GM19452 (cell line): ENCODE measurements at regions not wholly inside any gene's neighbourhood (a gene's known extent, or its start where the extent isn't known, plus 50 kb on each side); places are given as distances from the start of the nearest gene placed in this dataset.
A peak's percentile ranks its signal among the peaks of the same experiment; 100 is the strongest.
"Not testable (repeated sequence)": the region's sequence is repeated elsewhere in the genome, so short reads cannot be mapped to it uniquely, and the experiment has no call there.

ENCODE experiments used
- ATAC-seq: cut with Tn5 transposase; IDR thresholded peaks from one replicate; pipeline ENCODE4 v1.9.1; 2021; ENCODE audit not compliant: unreplicated experiment

DNA sequence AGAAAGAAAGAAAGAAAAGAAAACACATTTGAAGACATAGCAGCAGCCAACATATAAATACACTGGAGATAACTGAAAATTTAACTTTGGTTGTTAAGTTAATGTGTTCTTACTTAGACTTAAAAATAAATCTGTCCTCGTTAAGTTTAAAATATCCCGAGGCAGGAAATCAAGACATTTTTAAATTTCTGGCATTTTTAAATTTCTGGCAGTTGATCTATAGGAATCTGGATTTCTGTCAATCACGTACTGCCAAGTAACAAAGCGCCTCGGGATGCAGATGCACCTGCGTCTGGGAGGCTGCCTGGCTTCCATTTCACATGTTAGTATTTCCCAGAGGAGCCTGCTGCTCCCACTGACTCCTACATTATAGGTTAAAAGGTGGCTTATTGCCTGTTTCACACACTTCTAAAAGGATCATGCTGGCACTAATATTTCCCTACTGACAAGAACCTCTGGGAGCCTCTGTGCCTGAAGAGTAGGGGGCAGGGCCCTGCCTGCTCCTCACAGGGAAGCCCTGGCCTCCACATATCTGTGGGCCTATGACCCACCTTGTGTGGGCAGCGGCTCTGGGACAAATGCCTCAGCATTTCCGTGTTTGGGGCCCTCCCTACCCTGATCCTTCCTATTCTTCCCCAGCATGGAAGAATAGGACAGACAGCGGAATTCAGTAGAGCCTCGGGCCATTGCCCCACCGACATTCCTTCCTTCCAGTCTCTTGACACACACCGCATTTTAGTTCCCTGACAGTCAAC is 62.8 kb upstream of the ATP12A start:
- ATAC-seq = no peak

DNA sequence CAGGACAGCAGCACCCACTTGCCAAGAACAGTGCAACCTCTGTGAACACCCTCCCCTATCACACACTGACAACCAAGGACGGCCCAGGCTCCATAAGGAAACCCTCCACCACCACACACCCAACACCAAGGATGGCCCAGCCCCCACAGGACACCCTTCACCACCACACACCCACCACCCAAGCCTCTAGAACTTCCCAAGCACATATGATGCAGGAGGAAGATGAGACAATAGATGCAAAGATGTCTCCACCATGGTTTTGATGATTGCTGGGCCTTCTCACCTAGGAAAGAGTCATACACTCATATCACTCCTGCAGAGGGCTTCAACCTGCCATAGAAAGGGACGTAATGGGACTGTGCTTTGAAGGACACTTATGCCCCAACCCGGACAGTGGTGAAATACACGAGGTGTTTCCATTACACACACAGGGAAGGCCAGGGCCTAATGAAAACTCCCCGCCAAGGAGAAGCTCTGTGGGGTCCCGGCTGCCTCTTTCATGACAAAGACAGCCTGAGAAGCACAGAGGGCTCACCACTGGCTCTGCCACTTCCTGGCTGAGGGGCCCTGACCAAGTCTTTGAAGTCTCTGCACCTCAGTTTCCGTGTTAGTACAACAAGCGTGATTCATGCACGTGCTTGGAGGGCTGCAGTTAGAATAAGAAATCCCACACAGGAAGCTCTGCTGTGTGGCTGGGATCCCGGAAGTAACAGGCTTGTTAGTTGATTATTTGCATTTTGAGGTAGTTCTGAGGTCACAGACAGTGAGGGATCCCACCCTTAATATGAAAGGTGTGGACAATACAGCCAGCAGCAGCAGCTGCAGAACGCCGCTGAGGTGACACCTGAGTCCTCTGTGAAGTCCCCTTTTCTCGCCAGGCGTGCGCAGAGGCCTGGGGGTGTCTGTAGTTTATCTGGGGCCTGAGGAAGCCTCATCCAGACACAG is 61.9 kb upstream of the ATP12A start:
- peak; percentile 81 for ATAC-seq

GRCh38 chr13:24619282-24619681 is 60.9 kb upstream of the ATP12A start:
- no peak for ATAC-seq

- not testable (repeated sequence) for ATAC-seq
Measured at GRCh38 chr13:24622481-24623148, 57.6 kb upstream of the ATP12A start.

DNA sequence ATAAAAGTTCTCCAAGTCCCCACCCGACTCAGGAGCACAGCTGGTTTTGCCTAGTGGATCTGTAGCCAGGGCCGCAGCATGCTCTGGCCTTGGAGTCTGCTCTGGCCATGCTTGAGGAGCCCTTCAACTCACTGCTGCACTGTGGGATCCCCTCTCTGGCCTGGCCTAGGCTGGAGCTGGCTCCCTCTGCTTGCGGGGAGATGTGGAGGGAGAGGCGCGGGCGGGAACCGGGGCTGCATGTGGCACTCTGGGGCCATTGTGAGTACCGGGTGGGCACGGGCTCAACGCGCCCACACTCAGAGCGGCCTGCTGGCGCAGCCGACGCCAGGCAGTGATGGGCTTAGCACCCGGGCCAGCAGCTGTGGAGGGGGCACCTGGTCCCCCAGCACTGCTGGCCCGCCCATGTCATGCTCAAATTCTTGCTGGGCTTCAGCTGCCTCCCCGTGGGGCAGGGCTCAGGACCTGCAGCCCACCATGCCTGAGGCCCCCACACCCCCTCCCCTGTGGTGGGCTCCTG is 57.0 kb upstream of the ATP12A start:
- ATAC-seq = no peak

- no peak for ATAC-seq
Measured at GRCh38 chr13:24624363-24624762, 55.8 kb upstream of the ATP12A start.

GRCh38 chr13:24624801-24625231 is 55.4 kb upstream of the ATP12A start:
- ATAC-seq = no peak

GRCh38 chr13:24625331-24625731 is 54.9 kb upstream of the ATP12A start:
- ATAC-seq = peak; percentile 57

- ATAC-seq = peak; percentile 28
Measured at GRCh38 chr13:24625870-24626849, 54.0 kb upstream of the ATP12A start.

GRCh38 chr13:24627090-24627714 is 53.0 kb upstream of the ATP12A start:
- ATAC-seq = no peak

- ATAC-seq = no peak
Measured at GRCh38 chr13:24627946-24628345, 52.3 kb upstream of the ATP12A start.

GRCh38 chr13:24629320-24629719 is 50.9 kb upstream of the ATP12A start:
- no peak for ATAC-seq

GRCh38 chr13:24630121-24630520 is 50.1 kb upstream of the ATP12A start:
- no peak for ATAC-seq
